ENCODE measurements at regions not wholly inside any gene's neighbourhood (a gene's known extent, or its start where the extent isn't known, plus 50 kb on each side); places are given as distances from the start of the nearest gene placed in this dataset.

GRCh38 chr12:23221066-23221465, 596.1 kb downstream of the ETNK1 start:
- Histone ChIP-seq H3K36me3 (no peaks in the 10 kb centered on the region), H3K27ac (no peak overlapping the region), H3K27me3 (ENCODE audit: insufficient read depth, low read depth, severe bottlenecking) (no peaks in the 10 kb centered on the region), H3K9me3 (ENCODE audit: severe bottlenecking) (no peaks in the 10 kb centered on the region), H3K4me3 (ENCODE audit: low read depth, low read length) (no peak overlapping the region)
- TF ChIP-seq CTCF (IDR thresholded peaks at IDR 0.05; ENCODE audit: low read depth, low read length) = peak; percentile 66
- peak; percentile 41 for DNase-seq

- H3K27me3 ChIP-seq (ENCODE audit: insufficient read depth, low read depth, severe bottlenecking) = no peaks in the 10 kb centered on the region
- no peak overlapping the region for H3K27ac ChIP-seq
- no peaks in the 10 kb centered on the region for H3K36me3 ChIP-seq
- TF ChIP-seq CTCF (IDR thresholded peaks at IDR 0.05; ENCODE audit: low read depth, low read length) = no peak
- no peak overlapping the region for H3K4me3 ChIP-seq (ENCODE audit: low read depth, low read length)
- no peak for DNase-seq
- no peaks in the 10 kb centered on the region for H3K9me3 ChIP-seq (ENCODE audit: severe bottlenecking)
These were observed 597.0 kb downstream of the ETNK1 start for GRCh38 chr12:23221926-23222325.

GRCh38 chr12:23222801-23223200, 597.8 kb downstream of the ETNK1 start:
- no peaks in the 10 kb centered on the region for H3K9me3 ChIP-seq (ENCODE audit: severe bottlenecking)
- no peaks in the 10 kb centered on the region for H3K36me3 ChIP-seq
- no peak overlapping the region for H3K4me3 ChIP-seq (ENCODE audit: low read depth, low read length)
- H3K27ac ChIP-seq = no peak overlapping the region
- H3K27me3 ChIP-seq (ENCODE audit: insufficient read depth, low read depth, severe bottlenecking) = no peaks in the 10 kb centered on the region
- no peak for DNase-seq
- TF ChIP-seq CTCF (IDR thresholded peaks at IDR 0.05; ENCODE audit: low read depth, low read length) = no peak

GRCh38 chr12:23228101-23228500, 603.1 kb downstream of the ETNK1 start:
- no peak overlapping the region for H3K27ac ChIP-seq
- H3K36me3 ChIP-seq = no peaks in the 10 kb centered on the region
- no peak overlapping the region for H3K4me3 ChIP-seq (ENCODE audit: low read depth, low read length)
- H3K9me3 ChIP-seq (ENCODE audit: severe bottlenecking) = no peaks in the 10 kb centered on the region
- no peak for DNase-seq
- no peak for TF ChIP-seq CTCF (IDR thresholded peaks at IDR 0.05; ENCODE audit: low read depth, low read length)
- no peaks in the 10 kb centered on the region for H3K27me3 ChIP-seq (ENCODE audit: insufficient read depth, low read depth, severe bottlenecking)

- H3K27ac ChIP-seq = no peak overlapping the region
- H3K27me3 ChIP-seq (ENCODE audit: insufficient read depth, low read depth, severe bottlenecking) = no peaks in the 10 kb centered on the region
- no peak overlapping the region for H3K4me3 ChIP-seq (ENCODE audit: low read depth, low read length)
- no peak for DNase-seq
- no peak for TF ChIP-seq CTCF (IDR thresholded peaks at IDR 0.05; ENCODE audit: low read depth, low read length)
- no peaks in the 10 kb centered on the region for H3K9me3 ChIP-seq (ENCODE audit: severe bottlenecking)
- no peaks in the 10 kb centered on the region for H3K36me3 ChIP-seq
These were observed 605.9 kb downstream of the ETNK1 start for GRCh38 chr12:23230899-23231298.

- Histone ChIP-seq H3K27me3 (ENCODE audit: insufficient read depth, low read depth, severe bottlenecking) (no peaks in the 10 kb centered on the region), H3K36me3 (no peaks in the 10 kb centered on the region), H3K4me3 (ENCODE audit: low read depth, low read length) (no peak overlapping the region), H3K9me3 (ENCODE audit: severe bottlenecking) (no peaks in the 10 kb centered on the region), H3K27ac (no peak overlapping the region)
- TF ChIP-seq CTCF (IDR thresholded peaks at IDR 0.05; ENCODE audit: low read depth, low read length) = no peak
- no peak for DNase-seq
These were observed 611.3 kb downstream of the ETNK1 start for GRCh38 chr12:23236066-23236780.

All from WERI-Rb-1 (cell line).